ENCODE measurements at regions not wholly inside any gene's neighbourhood (a gene's known extent, or its start where the extent isn't known, plus 50 kb on each side); places are given as distances from the start of the nearest gene placed in this dataset.

GRCh38 chr5:123811831-123812230 lies 299.9 kb downstream of the CSNK1G3 start:
- DNase-seq (ENCODE audit: low read depth) = no peak

- DNase-seq (ENCODE audit: low read depth) = no peak
Observed at GRCh38 chr5:123810746-123811340, 298.9 kb downstream of the CSNK1G3 start.

- DNase-seq (ENCODE audit: low read depth) = no peak
Observed at GRCh38 chr5:123810253-123810652, 298.3 kb downstream of the CSNK1G3 start.

GRCh38 chr5:123809594-123810221 lies 297.7 kb downstream of the CSNK1G3 start:
- no peak for DNase-seq (ENCODE audit: low read depth)

- DNase-seq (ENCODE audit: low read depth) = no peak
Observed at GRCh38 chr5:123808461-123809380, 296.7 kb downstream of the CSNK1G3 start.

GRCh38 chr5:123807177-123807945 lies 295.4 kb downstream of the CSNK1G3 start:
- DNase-seq (ENCODE audit: low read depth) = no peak

- DNase-seq (ENCODE audit: low read depth) = no peak
Observed at GRCh38 chr5:123806644-123807043, 294.7 kb downstream of the CSNK1G3 start.

GRCh38 chr5:123805300-123805699 lies 293.3 kb downstream of the CSNK1G3 start:
- DNase-seq (ENCODE audit: low read depth) = no peak

GRCh38 chr5:123803359-123803758 lies 291.4 kb downstream of the CSNK1G3 start:
- no peak for DNase-seq (ENCODE audit: low read depth)

GRCh38 chr5:123802298-123802951 lies 290.4 kb downstream of the CSNK1G3 start:
- DNase-seq (ENCODE audit: low read depth) = no peak

GRCh38 chr5:123800640-123801039 lies 288.7 kb downstream of the CSNK1G3 start:
- no peak for DNase-seq (ENCODE audit: low read depth)

GRCh38 chr5:123795688-123796087 lies 283.7 kb downstream of the CSNK1G3 start:
- no peak for DNase-seq (ENCODE audit: low read depth)

GRCh38 chr5:123790226-123790625 lies 278.2 kb downstream of the CSNK1G3 start:
- no peak for DNase-seq (ENCODE audit: low read depth)

GRCh38 chr5:123787635-123788034 lies 275.7 kb downstream of the CSNK1G3 start:
- no peak for DNase-seq (ENCODE audit: low read depth)

GRCh38 chr5:123787136-123787535 lies 275.2 kb downstream of the CSNK1G3 start:
- no peak for DNase-seq (ENCODE audit: low read depth)

GRCh38 chr5:123786411-123786810 lies 274.4 kb downstream of the CSNK1G3 start:
- no peak for DNase-seq (ENCODE audit: low read depth)

- no peak for DNase-seq (ENCODE audit: low read depth)
Observed at GRCh38 chr5:123785162-123786071, 273.4 kb downstream of the CSNK1G3 start.

- no peak for DNase-seq (ENCODE audit: low read depth)
Observed at GRCh38 chr5:123783421-123783820, 271.4 kb downstream of the CSNK1G3 start.

- DNase-seq (ENCODE audit: low read depth) = no peak
Observed at GRCh38 chr5:123778641-123779040, 266.7 kb downstream of the CSNK1G3 start.

GRCh38 chr5:123776761-123777160 lies 264.8 kb downstream of the CSNK1G3 start:
- no peak for DNase-seq (ENCODE audit: low read depth)

Data from T follicular helper cell (primary cell).